A549 (cell line): ENCODE measurements at regions not wholly inside any gene's neighbourhood (a gene's known extent, or its start where the extent isn't known, plus 50 kb on each side); places are given as distances from the start of the nearest gene placed in this dataset.
"Not testable (repeated sequence)": the region's sequence is repeated elsewhere in the genome, so short reads cannot be mapped to it uniquely, and the experiment has no call there.

Source experiments
- ATAC-seq, 2 experiments: fragments of 200-7000 bp in 1 of 2; fragments of >200 bp in 1 of 2; cut with Nextera tagmentation in 1 of 2; cut with Tn5 transposase in 1 of 2; 3 replicates each; pipeline versions ENCODE4 v1.8.0 to v1.9.1; 2018 to 2020; ENCODE audit warnings: mild to moderate bottlenecking in 1 of 2, moderate library complexity in 1 of 2
- CTCF ChIA-PET: fragments of 300-600 bp; sonication (Branson Sonifier 250); formaldehyde crosslinking; extraction: SDS; loops from one replicate; lab custom pipeline; 2021; ENCODE audit warnings: antibody characterized with exemption, inconsistent platforms; lab: Yijun Ruan, JAX
- POLR2A ChIA-PET: fragments of 350-600 bp; formaldehyde crosslinking; extraction: SDS; loops from one replicate; lab custom pipeline; 2021; ENCODE audit warnings: antibody characterized with exemption, inconsistent platforms; lab: Yijun Ruan, JAX
- DNase-seq, 2 experiments: peaks; one replicate each; pipeline versions ENCODE4 v3.0.0 to v3.0.0-alpha.2; 2011 to 2016; ENCODE audit warnings: low read depth in 1 of 2, low spot score in 1 of 2
- FAIRE-seq: peaks from 2 replicates; lab custom pipeline; 2011; peaks lifted over from hg19 to GRCh38; lab: Jason Lieb, UNC
- H3K27ac ChIP-seq, 2 experiments: fragments of >200 bp; sonication (Bioruptor Twin); formaldehyde crosslinking; 3 replicates each; pipeline ENCODE4 v1.5.1; 2016 to 2017
- H3K4me1 ChIP-seq: fragments of >200 bp; sonication (Bioruptor Twin); formaldehyde crosslinking; 3 replicates; pipeline ENCODE4 v1.6.1; 2016
- H3K4me2 ChIP-seq: fragments of >200 bp; sonication (Bioruptor Twin); formaldehyde crosslinking; 3 replicates; pipeline ENCODE4 v1.6.1; 2016
- H3K4me3 ChIP-seq: fragments of >200 bp; sonication (Bioruptor Twin); formaldehyde crosslinking; 3 replicates; pipeline ENCODE4 v1.5.1; 2016
- H3K9me3 ChIP-seq: fragments of >200 bp; sonication (Bioruptor Twin); formaldehyde crosslinking; 3 replicates; pipeline ENCODE4 v1.6.1; 2016
- FOSL2 ChIP-seq, 2 experiments: fragments of 450-650 bp in 1 of 2; fragments of >200 bp in 1 of 2; sonication (Bioruptor Twin) in 1 of 2; formaldehyde crosslinking; IDR thresholded peaks; 2 replicates each; pipeline versions ENCODE4 v1.5.0 to v1.6.1; 2016 to 2020; ENCODE audit warnings: mild to moderate bottlenecking in 1 of 2, moderate library complexity in 1 of 2
- RAD21 ChIP-seq, 2 experiments: fragments of >200 bp in 1 of 2; sonication (Bioruptor Twin) in 1 of 2; formaldehyde crosslinking in 1 of 2; IDR thresholded peaks in 1 of 2; conservative IDR thresholded peaks in 1 of 2; 2 replicates in 1 of 2; 3 replicates in 1 of 2; pipeline ENCODE4 v1.6.1; 2012 to 2018; ENCODE audit warnings: inconsistent platforms in 1 of 2
- WGBS: methylation state at CpG from one replicate; pipeline ENCODE4 v1.1.6; 2017; ENCODE audit errors: missing lambda C conversion rate; 5-methylcytosine and 5-hydroxymethylcytosine counted together

GRCh38 chr4:4048227-4048626 lies 178.5 kb downstream of the OTOP1 start:
- H3K4me1 ChIP-seq, H3K4me3 ChIP-seq, DNase-seq, H3K9me3 ChIP-seq, H3K4me2 ChIP-seq, POLR2A ChIA-PET, ATAC-seq, H3K27ac ChIP-seq, FAIRE-seq, CTCF ChIA-PET: not testable (repeated sequence)
- 34% methylated on average over 7 of the region's 8 CpGs for WGBS

GRCh38 chr4:4050781-4051180 lies 175.9 kb downstream of the OTOP1 start:
- H3K4me3 ChIP-seq, POLR2A ChIA-PET, FAIRE-seq, H3K9me3 ChIP-seq, H3K4me1 ChIP-seq, CTCF ChIA-PET, H3K4me2 ChIP-seq, DNase-seq, H3K27ac ChIP-seq, ATAC-seq: not testable (repeated sequence)
- WGBS = 7% methylated on average over 3 of the region's 3 CpGs

- H3K27ac ChIP-seq, POLR2A ChIA-PET, ATAC-seq, CTCF ChIA-PET, FAIRE-seq, H3K4me2 ChIP-seq, H3K9me3 ChIP-seq, H3K4me3 ChIP-seq, DNase-seq, H3K4me1 ChIP-seq: not testable (repeated sequence)
- 80% methylated on average over 1 of the region's 2 CpGs for WGBS
Observed at GRCh38 chr4:4052933-4053332, 173.8 kb downstream of the OTOP1 start.

- 60% methylated on average over 2 of the region's 3 CpGs for WGBS
- H3K27ac ChIP-seq, H3K4me1 ChIP-seq, H3K4me2 ChIP-seq, ATAC-seq, POLR2A ChIA-PET, FAIRE-seq, H3K4me3 ChIP-seq, H3K9me3 ChIP-seq, DNase-seq, CTCF ChIA-PET: not testable (repeated sequence)
Observed at GRCh38 chr4:4057226-4057625, 169.5 kb downstream of the OTOP1 start.

GRCh38 chr4:4084171-4084570 lies 142.6 kb downstream of the OTOP1 start:
- H3K4me2 ChIP-seq, FAIRE-seq, DNase-seq, CTCF ChIA-PET, POLR2A ChIA-PET, H3K4me3 ChIP-seq, H3K27ac ChIP-seq, H3K9me3 ChIP-seq, H3K4me1 ChIP-seq, ATAC-seq: not testable (repeated sequence)
- WGBS = 4% methylated on average over 6 of the region's 6 CpGs

- DNase-seq = peak; percentile 16 to 42
- CTCF ChIA-PET; FAIRE-seq; H3K27ac ChIP-seq; ATAC-seq; H3K4me1 ChIP-seq; POLR2A ChIA-PET; H3K9me3 ChIP-seq; H3K4me3 ChIP-seq; TF ChIP-seq FOSL2 (IDR thresholded peaks at IDR 0.05): not testable (repeated sequence)
- 26% methylated on average over 7 of the region's 7 CpGs for WGBS
- TF ChIP-seq FOSL2 (CRISPR knock-in tag; IDR thresholded peaks at IDR 0.05) = peak; percentile 62; the same call in 1 of the 2 replicates
- peak overlapping the region; percentile 46; the same call in 2 of the 3 replicates for H3K4me2 ChIP-seq
Observed at GRCh38 chr4:4089716-4090419, 136.9 kb downstream of the OTOP1 start.

GRCh38 chr4:4090720-4091119 lies 136.0 kb downstream of the OTOP1 start:
- H3K4me3 ChIP-seq, ATAC-seq, DNase-seq, H3K9me3 ChIP-seq, CTCF ChIA-PET, FAIRE-seq, H3K4me1 ChIP-seq, POLR2A ChIA-PET, H3K27ac ChIP-seq: not testable (repeated sequence)
- H3K4me2 ChIP-seq = peak overlapping the region; percentile 46; the same call in 2 of the 3 replicates
- 17% methylated on average over 3 of the region's 4 CpGs for WGBS
- 0 out of 5 replicates have a peak, but pooled peaks of 1 of the 2 experiments have one; percentile 17 for TF ChIP-seq RAD21 (conservative IDR thresholded peaks at IDR 0.05 in 1 of 2, IDR thresholded peaks at IDR 0.05 in 1 of 2)

GRCh38 chr4:4092159-4092558 lies 134.6 kb downstream of the OTOP1 start:
- POLR2A ChIA-PET, DNase-seq, H3K9me3 ChIP-seq, H3K4me1 ChIP-seq, FAIRE-seq, ATAC-seq, H3K4me3 ChIP-seq, H3K27ac ChIP-seq, CTCF ChIA-PET, H3K4me2 ChIP-seq: not testable (repeated sequence)
- 4% methylated on average over 4 of the region's 4 CpGs for WGBS

GRCh38 chr4:4099610-4100009 lies 127.1 kb downstream of the OTOP1 start:
- H3K4me2 ChIP-seq, H3K9me3 ChIP-seq, H3K27ac ChIP-seq, ATAC-seq, FAIRE-seq, H3K4me1 ChIP-seq, CTCF ChIA-PET, DNase-seq, POLR2A ChIA-PET, H3K4me3 ChIP-seq: not testable (repeated sequence)
- WGBS = 44% methylated on average over 2 of the region's 4 CpGs

- WGBS = no CpG with 5 or more reads among the region's 36 CpGs
- Histone ChIP-seq H3K27ac (peak overlapping the region in 1 of 2 experiments; percentile 78; a peak in 3 of 6 replicates), H3K4me2 (peak overlapping the region; percentile 82), H3K4me3 (peak overlapping the region; percentile 41; the same call in 2 of the 3 replicates)
- ATAC-seq, POLR2A ChIA-PET, H3K9me3 ChIP-seq, H3K4me1 ChIP-seq, FAIRE-seq, DNase-seq: not testable (repeated sequence)
- CTCF ChIA-PET = interaction anchor here (0.6 to 1.3 kb wide), 4 partner anchors 9 to 319 kb away, joined by 3 read pairs; no protein-coding TSS in a partner anchor
Observed at GRCh38 chr4:4106923-4107322, 119.8 kb downstream of the OTOP1 start.
